Left lung (tissue), 4 donors: ENCODE measurements at regions not wholly inside any gene's neighbourhood (a gene's known extent, or its start where the extent isn't known, plus 50 kb on each side); places are given as distances from the start of the nearest gene placed in this dataset.

Experiments
- ATAC-seq: fragments of 200-7000 bp; cut with Tn5 transposase; one replicate; pipeline ENCODE4 v1.9.1; 2020; ENCODE audit warnings: moderate library complexity
- DNase-seq, 4 donors: peaks; one replicate each; pipeline ENCODE4 v3.0.0-alpha.2; 2013 to 2020
- H3K27ac ChIP-seq, 2 donors: fragments of 200-600 bp; sonication (generic) in 1 of 2; one replicate each; pipeline versions ENCODE4 v1.5.0 to v1.8.0; 2020 to 2021
- H3K27me3 ChIP-seq, 2 donors: fragments of 200-600 bp; sonication (generic) in 1 of 2; one replicate each; pipeline versions ENCODE4 v1.5.0 to v1.8.0; 2020 to 2021
- H3K36me3 ChIP-seq, 2 donors: fragments of 200-600 bp; sonication (generic) in 1 of 2; one replicate each; pipeline versions ENCODE4 v1.5.0 to v1.8.0; 2020 to 2021
- H3K4me1 ChIP-seq, 2 donors: fragments of 200-600 bp; one replicate each; pipeline ENCODE4 v1.8.0; 2021
- H3K4me3 ChIP-seq, 2 donors: fragments of 200-600 bp; sonication (generic) in 1 of 2; one replicate each; pipeline versions ENCODE4 v1.5.0 to v1.8.0; 2020 to 2021; ENCODE audit warnings: mild to moderate bottlenecking in 1 of 2
- H3K9me3 ChIP-seq, 2 donors: fragments of 200-600 bp; sonication (generic) in 1 of 2; one replicate each; pipeline versions ENCODE4 v1.5.0 to v1.8.0; 2020 to 2021
- CTCF ChIP-seq, 2 donors: fragments of 200-600 bp; sonication (generic) in 1 of 2; IDR thresholded peaks; one replicate each; pipeline versions ENCODE4 v1.5.0 to v1.8.0; 2021; ENCODE audit warnings: antibody characterized with exemption in 2 of 2
- intact Hi-C, 2 donors: fragments of 100-400 bp; cut with DNase I; formaldehyde crosslinking; loops; one replicate each; pipeline versions ENCODE4 v1.11.2 to v1.14.2; 2022
- donor health status: DM: no; HTN: yes; CAD: no.
- donor health status: DM: no; HTN: no; CAD: no.

- Histone ChIP-seq H3K27me3 (no peaks in the 10 kb centered on the region), H3K4me1 (peaks cover 0 to 5% of the 10 kb centered on the region in 2 donors), H3K36me3 (no peaks in the 10 kb centered on the region), H3K4me3 (no peak overlapping the region), H3K27ac (no peak overlapping the region), H3K9me3 (no peaks in the 10 kb centered on the region)
- intact Hi-C loops: no loop called here
- DNase-seq (no peak), ATAC-seq (peak; percentile 21)
- no peak for TF ChIP-seq CTCF (IDR thresholded peaks at IDR 0.05)
Measured at GRCh38 chr1:221809091-221810029, 67.5 kb upstream of the DUSP10 start.

GRCh38 chr1:221806984-221807383 is 65.1 kb upstream of the DUSP10 start:
- Histone ChIP-seq H3K9me3 (no peaks in the 10 kb centered on the region), H3K4me3 (no peak overlapping the region), H3K4me1 (peaks cover 0 to 5% of the 10 kb centered on the region in 2 donors), H3K36me3 (no peaks in the 10 kb centered on the region), H3K27me3 (no peaks in the 10 kb centered on the region), H3K27ac (no peak overlapping the region)
- intact Hi-C loops: no loop called here
- no peak for TF ChIP-seq CTCF (IDR thresholded peaks at IDR 0.05)
- DNase-seq (no peak), ATAC-seq (no peak)

- Histone ChIP-seq H3K27ac (no peak overlapping the region), H3K4me1 (peaks cover 0 to 5% of the 10 kb centered on the region in 2 donors), H3K4me3 (no peak overlapping the region), H3K9me3 (no peaks in the 10 kb centered on the region), H3K27me3 (no peaks in the 10 kb centered on the region), H3K36me3 (no peaks in the 10 kb centered on the region)
- TF ChIP-seq CTCF (IDR thresholded peaks at IDR 0.05): no peak
- DNase-seq: no peak
- intact Hi-C loops: no loop called here
- no peak for ATAC-seq
Measured at GRCh38 chr1:221806236-221806635, 64.3 kb upstream of the DUSP10 start.

GRCh38 chr1:221805121-221805520 is 63.2 kb upstream of the DUSP10 start:
- intact Hi-C loops: no loop called here
- Histone ChIP-seq H3K9me3 (peaks cover 0 to under 1% of the 10 kb centered on the region in 2 donors), H3K27ac (no peak overlapping the region), H3K36me3 (no peaks in the 10 kb centered on the region), H3K4me3 (no peak overlapping the region), H3K27me3 (no peaks in the 10 kb centered on the region), H3K4me1 (peaks cover 0 to 5% of the 10 kb centered on the region in 2 donors)
- TF ChIP-seq CTCF (IDR thresholded peaks at IDR 0.05): no peak
- DNase-seq (no peak), ATAC-seq (no peak)

GRCh38 chr1:221804303-221804702 is 62.4 kb upstream of the DUSP10 start:
- Histone ChIP-seq H3K27ac (no peak overlapping the region), H3K27me3 (no peaks in the 10 kb centered on the region), H3K36me3 (no peaks in the 10 kb centered on the region), H3K4me3 (no peak overlapping the region), H3K4me1 (peaks cover 0 to 3% of the 10 kb centered on the region in 2 donors), H3K9me3 (peaks cover 0 to 9% of the 10 kb centered on the region in 2 donors)
- no peak for TF ChIP-seq CTCF (IDR thresholded peaks at IDR 0.05)
- intact Hi-C loops: no loop called here
- DNase-seq: no peak
- ATAC-seq: no peak
